Activated CD4-positive, alpha-beta T cell treated with anti-CD3 and anti-CD28 coated beads, Interleukin-2, amount 10 ng/mL, durations not matched to agents 7 days and 5 days (primary cell): ENCODE measurements at regions not wholly inside any gene's neighbourhood (a gene's known extent, or its start where the extent isn't known, plus 50 kb on each side); places are given as distances from the start of the nearest gene placed in this dataset.

Experiments used
- CTCF ChIA-PET: fragments of 350-600 bp; sonication (Branson Sonifier 250); formaldehyde crosslinking; loops from one replicate; lab custom pipeline; 2021; ENCODE audit warnings: antibody characterized with exemption; lab: Charles Lee
- POLR2A ChIA-PET: fragments of 350-600 bp; sonication (Branson Sonifier 250); formaldehyde crosslinking; loops from one replicate; lab custom pipeline; 2021; ENCODE audit warnings: antibody characterized with exemption; lab: Charles Lee
- DNase-seq: peaks from one replicate; pipeline ENCODE4 v3.0.0-alpha.2; 2020
- H3K27ac Mint-ChIP-seq: one replicate; pipeline ENCODE4 v1.8.0; 2021; ENCODE audit warnings: mild to moderate bottlenecking, moderate library complexity, mixed read lengths
- H3K27me3 Mint-ChIP-seq: one replicate; pipeline ENCODE4 v1.8.0; 2021; ENCODE audit warnings: mixed read lengths
- H3K36me3 Mint-ChIP-seq: one replicate; pipeline ENCODE4 v1.8.0; 2021; ENCODE audit warnings: low read depth, mixed read lengths
- H3K4me1 Mint-ChIP-seq: one replicate; pipeline ENCODE4 v1.8.0; 2021; ENCODE audit warnings: mixed read lengths
- H3K4me3 Mint-ChIP-seq: one replicate; pipeline ENCODE4 v1.8.0; 2021; ENCODE audit warnings: mild to moderate bottlenecking, moderate library complexity, mixed read lengths
- H3K9me3 Mint-ChIP-seq: one replicate; pipeline ENCODE4 v1.8.0; 2021; ENCODE audit warnings: mixed read lengths

DNA sequence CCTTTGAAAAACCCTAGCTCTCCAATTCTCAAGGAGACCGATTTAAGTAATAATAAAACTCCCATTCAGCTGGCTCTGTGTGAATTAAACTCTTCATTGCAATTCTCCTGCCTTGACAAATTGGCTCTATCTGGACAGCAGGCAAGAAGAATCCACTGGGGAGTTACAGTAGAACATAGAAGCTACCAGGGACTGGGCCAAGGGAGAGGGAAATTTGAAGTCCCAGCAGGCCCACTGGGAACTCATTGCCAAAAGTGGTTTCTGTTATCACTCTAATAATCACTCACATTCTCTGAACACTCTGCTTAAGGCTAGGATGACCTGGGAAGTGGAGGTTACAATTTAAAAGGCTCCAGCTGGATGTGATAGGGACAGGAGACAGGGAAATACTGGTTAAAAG lies 384.5 kb upstream of the CCDC196 start:
- no peaks in the 10 kb centered on the region for H3K36me3 Mint-ChIP-seq
- peaks cover 8% of the 10 kb centered on the region for H3K27me3 Mint-ChIP-seq
- no peak for DNase-seq
- no peak overlapping the region for H3K27ac Mint-ChIP-seq
- H3K4me3 Mint-ChIP-seq, result no peak overlapping the region
- no peaks in the 10 kb centered on the region for H3K9me3 Mint-ChIP-seq
- CTCF ChIA-PET, result no interaction called here
- peaks cover 14% of the 10 kb centered on the region for H3K4me1 Mint-ChIP-seq
- POLR2A ChIA-PET, result no interaction called here

DNA sequence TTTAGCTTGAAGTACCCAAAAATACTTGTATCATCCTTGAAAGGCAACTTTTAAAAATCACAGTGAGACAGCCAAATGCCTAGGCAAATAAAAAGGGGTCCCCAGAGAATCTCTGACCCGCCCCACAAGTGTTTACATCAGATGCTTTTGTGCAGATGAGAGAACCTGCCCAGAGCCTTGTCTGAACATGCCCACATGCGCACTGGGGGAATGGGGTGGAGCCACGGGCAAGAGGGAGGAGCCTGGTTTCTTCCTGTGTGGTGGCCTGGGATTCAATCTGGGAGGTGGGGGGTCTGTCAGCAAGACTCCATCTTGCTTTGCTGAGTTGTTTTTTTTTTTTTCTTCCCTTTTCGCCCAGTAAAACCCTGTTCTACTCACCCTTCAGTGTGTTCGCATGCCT lies 381.7 kb upstream of the CCDC196 start:
- Mint-ChIP-seq H3K36me3 (no peaks in the 10 kb centered on the region), H3K4me3 (no peak overlapping the region), H3K27me3 (peaks cover 2% of the 10 kb centered on the region), H3K27ac (no peak overlapping the region), H3K4me1 (peaks cover 14% of the 10 kb centered on the region), H3K9me3 (no peaks in the 10 kb centered on the region)
- CTCF ChIA-PET, result interaction anchor here (0.7 kb wide), 1 partner anchor 128 kb away, joined by 3 read pairs; no protein-coding TSS in a partner anchor
- no peak for DNase-seq
- POLR2A ChIA-PET, result no interaction called here

DNA sequence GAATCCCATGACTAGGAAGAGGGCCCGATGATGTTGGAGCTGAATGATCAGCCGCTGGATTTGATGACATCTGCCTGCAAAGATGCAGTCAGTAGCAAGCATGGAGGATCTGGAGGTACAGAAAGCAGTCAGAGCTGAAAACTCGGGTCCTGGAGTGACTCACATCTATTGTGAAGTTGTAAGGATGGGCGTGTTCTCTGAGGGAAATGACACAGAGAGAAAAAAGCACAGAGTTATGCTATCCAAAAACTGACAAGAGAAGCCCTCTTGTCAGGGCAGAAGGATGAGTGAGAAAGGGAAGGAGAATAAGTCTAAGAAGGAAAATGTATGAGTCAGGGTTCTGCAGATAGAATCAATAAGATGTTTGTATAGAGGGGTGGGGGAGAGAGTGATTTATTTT lies 380.4 kb upstream of the CCDC196 start:
- H3K36me3 Mint-ChIP-seq, result no peaks in the 10 kb centered on the region
- H3K27me3 Mint-ChIP-seq, result peaks cover 2% of the 10 kb centered on the region
- H3K4me1 Mint-ChIP-seq, result peaks cover 10% of the 10 kb centered on the region
- no peak overlapping the region for H3K27ac Mint-ChIP-seq
- no peak overlapping the region for H3K4me3 Mint-ChIP-seq
- H3K9me3 Mint-ChIP-seq, result no peaks in the 10 kb centered on the region
- POLR2A ChIA-PET, result no interaction called here
- DNase-seq, result no peak
- CTCF ChIA-PET, result no interaction called here

DNA sequence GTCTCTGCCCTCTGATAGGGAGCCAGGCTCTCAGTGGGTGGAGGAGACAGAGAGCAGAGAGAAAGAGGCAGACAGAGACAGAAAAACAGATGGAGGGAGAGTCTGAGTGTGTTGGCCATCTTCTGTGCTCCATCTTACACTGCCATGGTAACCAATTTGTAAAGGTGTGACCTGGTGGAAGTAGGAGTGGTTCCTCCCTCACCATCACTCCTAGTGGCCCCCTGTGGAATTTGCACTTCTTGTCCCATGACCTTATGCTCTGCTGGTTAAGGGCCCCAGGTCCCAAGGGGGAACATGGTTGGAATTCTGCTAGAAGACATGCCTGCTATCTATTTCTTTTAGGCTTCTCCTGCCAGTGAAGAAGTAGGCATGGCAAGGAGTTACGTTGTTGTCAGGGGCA lies 376.7 kb upstream of the CCDC196 start:
- Mint-ChIP-seq H3K4me1 (peaks cover 10% of the 10 kb centered on the region), H3K27me3 (peaks cover 3% of the 10 kb centered on the region), H3K4me3 (no peak overlapping the region), H3K27ac (no peak overlapping the region), H3K9me3 (no peaks in the 10 kb centered on the region), H3K36me3 (no peaks in the 10 kb centered on the region)
- CTCF ChIA-PET, result no interaction called here
- POLR2A ChIA-PET, result interaction anchor here (0.5 kb wide), 1 partner anchor 31 kb away, joined by 4 read pairs; no protein-coding TSS in a partner anchor
- DNase-seq, result no peak

DNA sequence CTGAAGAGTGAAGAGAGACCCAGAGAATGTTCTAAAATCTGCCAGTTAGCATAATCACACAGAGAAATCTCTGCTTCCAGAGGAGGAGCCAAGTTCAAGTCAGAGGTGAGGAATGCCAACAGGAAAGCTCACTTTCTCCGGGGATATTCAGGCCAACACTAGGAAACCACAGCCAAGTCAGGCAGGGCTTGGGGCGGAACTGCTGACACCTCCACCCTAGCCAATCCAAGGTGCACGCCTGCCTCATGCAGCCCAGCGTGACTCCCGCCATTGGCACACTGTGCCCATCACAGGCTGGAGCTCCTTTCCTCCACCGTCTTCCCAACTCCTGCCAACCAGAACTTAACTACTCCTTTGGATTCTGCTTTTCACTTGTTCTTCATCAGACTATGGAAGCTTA lies 374.3 kb upstream of the CCDC196 start:
- POLR2A ChIA-PET, result no interaction called here
- Mint-ChIP-seq H3K4me3 (no peak overlapping the region), H3K27ac (no peak overlapping the region), H3K27me3 (peaks cover 3% of the 10 kb centered on the region), H3K9me3 (no peaks in the 10 kb centered on the region), H3K36me3 (no peaks in the 10 kb centered on the region), H3K4me1 (no peaks in the 10 kb centered on the region)
- no peak for DNase-seq
- CTCF ChIA-PET, result no interaction called here

DNA sequence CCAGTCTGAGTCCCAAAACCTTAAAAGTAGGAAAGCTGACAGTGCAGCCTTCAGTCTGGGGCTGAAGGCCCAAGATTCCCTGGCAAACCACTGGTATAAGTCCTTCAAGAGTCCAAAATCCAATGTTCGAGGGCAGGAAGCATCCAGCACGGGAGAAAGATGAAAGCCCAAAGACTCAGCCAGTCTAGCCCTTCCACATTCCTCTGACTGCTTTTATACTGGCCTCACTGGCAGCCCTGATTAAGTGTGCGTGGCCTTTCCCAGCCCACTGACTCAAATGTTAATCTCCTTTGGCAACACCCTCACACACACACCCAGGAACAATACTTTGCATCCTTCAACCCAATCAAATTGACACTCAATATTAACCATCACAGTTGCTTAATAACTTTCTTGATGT lies 372.1 kb upstream of the CCDC196 start:
- H3K36me3 Mint-ChIP-seq, result no peaks in the 10 kb centered on the region
- H3K27ac Mint-ChIP-seq, result no peak overlapping the region
- POLR2A ChIA-PET, result no interaction called here
- H3K4me3 Mint-ChIP-seq, result no peak overlapping the region
- no peaks in the 10 kb centered on the region for H3K9me3 Mint-ChIP-seq
- DNase-seq, result no peak
- no peaks in the 10 kb centered on the region for H3K4me1 Mint-ChIP-seq
- H3K27me3 Mint-ChIP-seq, result peaks cover 12% of the 10 kb centered on the region
- CTCF ChIA-PET, result no interaction called here

DNA sequence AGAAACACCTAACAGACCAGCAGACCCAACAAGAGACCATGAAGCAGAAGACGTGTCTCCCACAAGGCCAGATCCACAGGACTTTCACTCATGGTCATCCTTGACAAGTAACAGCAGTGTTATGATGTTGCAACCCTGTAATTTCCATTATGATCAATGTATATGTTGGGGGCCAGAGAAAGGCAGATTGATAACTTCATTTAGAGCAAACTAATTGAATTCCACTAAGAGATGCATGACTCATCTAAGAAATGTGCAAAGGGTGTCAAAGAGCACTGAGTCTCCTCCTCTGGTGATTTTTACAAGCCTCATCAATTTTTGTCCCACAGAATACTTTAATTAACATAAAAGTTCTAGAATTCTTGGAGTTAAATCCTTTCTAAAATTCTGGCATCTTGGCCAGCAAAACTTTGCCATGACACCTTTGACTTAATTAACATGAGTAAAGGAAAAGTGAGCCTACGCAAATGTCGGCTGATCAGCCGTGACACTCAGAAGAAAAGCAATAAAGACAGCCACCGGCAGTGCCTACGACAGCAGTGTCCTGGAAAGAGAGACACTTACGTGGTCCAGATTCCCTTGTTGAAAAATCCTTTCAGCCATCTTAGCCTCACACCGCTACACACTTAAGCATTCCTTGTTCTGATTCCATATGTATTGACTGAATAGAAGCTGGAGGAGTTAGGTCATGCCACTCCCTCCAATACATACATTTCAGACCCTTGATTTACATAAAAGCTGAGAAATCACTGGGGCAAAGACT lies 370.2 kb upstream of the CCDC196 start:
- Mint-ChIP-seq H3K27me3 (peaks cover 12% of the 10 kb centered on the region), H3K36me3 (no peaks in the 10 kb centered on the region), H3K4me3 (no peak overlapping the region), H3K4me1 (no peaks in the 10 kb centered on the region), H3K27ac (no peak overlapping the region), H3K9me3 (no peaks in the 10 kb centered on the region)
- no peak for DNase-seq
- POLR2A ChIA-PET, result no interaction called here
- CTCF ChIA-PET, result interaction anchor here (0.9 kb wide), 1 partner anchor 10 kb away, joined by 3 read pairs; no protein-coding TSS in a partner anchor

DNA sequence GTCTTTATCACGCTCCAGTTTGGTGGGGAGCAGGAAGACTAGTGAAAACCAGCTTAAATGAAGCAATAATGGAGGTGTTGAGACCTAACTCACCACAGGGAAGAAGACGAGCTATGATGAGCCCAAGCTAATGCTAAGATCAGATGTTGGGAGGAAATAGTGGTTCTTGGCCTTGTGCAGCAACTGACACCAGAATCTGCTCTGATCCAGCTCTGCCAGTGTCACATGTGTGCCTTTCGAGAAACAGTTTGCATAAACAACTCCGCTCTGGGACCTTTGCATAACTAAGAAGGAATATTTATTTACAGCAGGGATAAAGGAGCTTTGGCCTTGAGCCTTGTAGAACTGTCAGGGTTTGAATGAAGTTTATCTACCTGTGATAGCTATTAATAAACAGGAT lies 369.4 kb upstream of the CCDC196 start:
- ChIA-PET CTCF (interaction anchor here (0.9 kb wide), 1 partner anchor 9 kb away, joined by 3 read pairs; no protein-coding TSS in a partner anchor), POLR2A (no interaction called here)
- Mint-ChIP-seq H3K27ac (no peak overlapping the region), H3K9me3 (no peaks in the 10 kb centered on the region), H3K4me3 (no peak overlapping the region), H3K27me3 (peaks cover 12% of the 10 kb centered on the region), H3K4me1 (no peaks in the 10 kb centered on the region), H3K36me3 (no peaks in the 10 kb centered on the region)
- DNase-seq, result no peak

DNA sequence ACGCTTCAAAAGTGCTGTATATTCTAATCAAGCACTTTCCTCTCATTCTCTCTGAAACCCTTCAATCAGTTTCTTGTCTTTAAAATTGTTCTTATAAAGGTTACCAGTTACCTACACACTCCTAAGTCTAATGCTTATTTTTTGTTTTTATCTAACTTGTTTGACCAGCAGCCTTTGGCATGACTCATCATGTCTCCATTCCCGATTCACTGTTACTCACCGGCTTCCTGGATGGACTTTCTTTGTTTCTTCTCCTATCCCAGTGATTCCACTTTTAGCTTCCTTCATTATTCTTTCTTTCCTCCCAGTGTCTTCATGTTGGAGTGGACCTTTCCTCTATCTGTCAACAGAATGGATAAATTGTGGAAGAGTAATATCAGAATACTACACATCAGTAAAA lies 368.6 kb upstream of the CCDC196 start:
- H3K9me3 Mint-ChIP-seq, result no peaks in the 10 kb centered on the region
- H3K36me3 Mint-ChIP-seq, result no peaks in the 10 kb centered on the region
- ChIA-PET POLR2A (no interaction called here), CTCF (no interaction called here)
- DNase-seq, result no peak
- no peaks in the 10 kb centered on the region for H3K4me1 Mint-ChIP-seq
- H3K27me3 Mint-ChIP-seq, result peaks cover 12% of the 10 kb centered on the region
- H3K27ac Mint-ChIP-seq, result no peak overlapping the region
- H3K4me3 Mint-ChIP-seq, result no peak overlapping the region

DNA sequence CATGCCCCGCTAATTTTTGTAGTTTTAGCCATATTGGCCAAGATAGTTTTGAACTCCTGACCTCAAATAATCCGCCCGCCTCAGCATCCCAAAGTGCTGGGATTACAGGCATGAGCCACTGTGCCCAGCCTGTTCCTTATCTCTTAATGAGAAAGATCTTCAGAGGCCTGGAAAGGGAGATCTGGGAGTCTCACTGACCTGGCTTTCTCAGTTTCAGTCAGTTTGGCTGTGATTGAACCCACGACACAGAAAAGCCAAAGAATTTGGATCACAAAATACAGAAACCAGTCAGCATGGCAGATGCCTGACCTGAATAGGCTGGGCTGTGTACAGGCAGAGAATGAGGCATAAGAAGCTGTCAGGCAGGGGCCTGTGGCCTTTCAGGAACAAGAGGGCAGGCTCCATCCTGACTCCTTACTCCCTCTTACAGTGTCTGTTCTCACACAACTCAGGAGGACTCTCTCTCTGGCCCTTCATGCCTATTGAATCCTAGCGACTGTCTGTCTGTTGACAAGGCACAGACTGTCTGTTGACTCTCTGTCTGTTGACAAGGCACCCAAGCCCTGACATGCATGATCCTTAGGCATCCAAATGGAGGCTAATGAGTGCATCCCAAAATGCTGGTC lies 366.5 kb upstream of the CCDC196 start:
- Mint-ChIP-seq H3K9me3 (no peaks in the 10 kb centered on the region), H3K27ac (no peak overlapping the region), H3K36me3 (no peaks in the 10 kb centered on the region), H3K4me1 (no peaks in the 10 kb centered on the region), H3K4me3 (no peak overlapping the region), H3K27me3 (peaks cover 10% of the 10 kb centered on the region)
- DNase-seq, result no peak
- ChIA-PET POLR2A (no interaction called here), CTCF (no interaction called here)

DNA sequence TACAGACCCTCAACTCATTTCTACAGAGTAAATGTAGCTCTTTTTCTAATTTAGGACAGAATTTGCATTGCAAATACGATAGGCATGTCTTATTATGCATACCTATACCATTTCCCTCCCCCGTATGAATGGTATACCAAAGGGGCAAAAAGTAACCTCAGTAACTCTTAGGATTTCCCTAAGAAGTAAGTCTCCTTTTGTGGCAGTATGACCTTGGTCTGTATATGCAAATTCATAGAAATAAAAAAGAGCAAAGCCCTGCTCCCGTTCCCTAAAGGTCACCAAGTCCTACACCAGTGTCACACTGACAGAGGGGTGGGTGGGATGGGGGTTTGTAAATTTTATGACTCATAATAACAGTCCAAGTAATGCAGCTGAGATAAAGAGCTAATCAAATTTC lies 365.8 kb upstream of the CCDC196 start:
- Mint-ChIP-seq H3K4me1 (no peaks in the 10 kb centered on the region), H3K36me3 (no peaks in the 10 kb centered on the region), H3K27me3 (peaks cover 13% of the 10 kb centered on the region), H3K9me3 (peaks cover 4% of the 10 kb centered on the region), H3K27ac (no peak overlapping the region), H3K4me3 (no peak overlapping the region)
- ChIA-PET POLR2A (no interaction called here), CTCF (no interaction called here)
- DNase-seq, result no peak

DNA sequence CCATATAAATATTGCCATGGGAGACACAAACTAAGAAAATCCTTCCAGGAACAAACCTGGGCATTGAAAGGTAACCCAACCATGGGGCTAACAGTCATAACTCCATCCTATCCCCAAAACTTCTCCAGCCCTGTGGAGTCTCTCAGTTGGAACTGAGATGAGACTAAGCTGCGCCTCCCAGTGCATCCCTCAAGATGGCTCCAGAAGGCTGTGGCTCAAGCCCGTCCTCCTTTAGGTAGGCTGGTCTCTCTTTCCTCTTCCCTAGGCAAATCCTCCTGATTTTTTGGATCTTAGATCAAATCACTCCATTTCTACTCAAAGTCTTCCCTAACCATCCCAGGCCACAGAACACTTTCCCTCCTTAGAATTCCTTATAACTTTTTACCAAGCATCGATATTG lies 364.3 kb upstream of the CCDC196 start:
- peaks cover 13% of the 10 kb centered on the region for H3K27me3 Mint-ChIP-seq
- H3K4me1 Mint-ChIP-seq, result no peaks in the 10 kb centered on the region
- no peaks in the 10 kb centered on the region for H3K36me3 Mint-ChIP-seq
- ChIA-PET CTCF (no interaction called here), POLR2A (no interaction called here)
- no peak for DNase-seq
- H3K4me3 Mint-ChIP-seq, result no peak overlapping the region
- H3K27ac Mint-ChIP-seq, result no peak overlapping the region
- H3K9me3 Mint-ChIP-seq, result peaks cover 4% of the 10 kb centered on the region

DNA sequence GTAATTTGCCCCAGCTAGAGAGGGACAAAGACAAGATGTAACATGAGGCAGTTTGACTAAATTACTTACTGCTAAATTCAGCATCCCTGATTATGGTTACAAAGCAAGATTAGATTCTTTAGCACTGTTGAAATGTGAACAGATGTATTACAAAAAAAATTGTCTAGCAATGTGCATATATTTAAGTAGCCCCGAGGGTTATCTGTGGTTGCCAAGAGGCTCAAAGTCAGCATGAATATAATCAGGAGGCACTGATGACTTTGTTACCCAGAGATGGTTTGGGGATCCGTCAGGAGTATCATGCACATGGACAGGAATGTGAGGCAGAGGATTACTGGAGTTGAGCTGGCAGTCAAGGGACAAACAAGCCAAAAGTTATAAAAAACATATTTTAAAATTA lies 356.9 kb upstream of the CCDC196 start:
- H3K9me3 Mint-ChIP-seq, result peaks cover 4% of the 10 kb centered on the region
- CTCF ChIA-PET, result interaction anchor here (0.6 kb wide), 1 partner anchor 110 kb away, joined by 3 read pairs; no protein-coding TSS in a partner anchor

More for the DNA sequence above, 356.9 kb upstream of the CCDC196 start:
- Mint-ChIP-seq H3K27ac (no peak overlapping the region), H3K4me3 (no peak overlapping the region), H3K36me3 (no peaks in the 10 kb centered on the region), H3K27me3 (peaks cover 3% of the 10 kb centered on the region), H3K4me1 (no peaks in the 10 kb centered on the region)
- POLR2A ChIA-PET, result no interaction called here
- DNase-seq, result no peak
